Adrenal gland (tissue), 5 donors: ENCODE measurements at regions not wholly inside any gene's neighbourhood (a gene's known extent, or its start where the extent isn't known, plus 50 kb on each side); places are given as distances from the start of the nearest gene placed in this dataset.

Source experiments
- POLR2A ChIP-seq, 2 donors: fragments of 450-650 bp; IDR thresholded peaks; one replicate each; pipeline ENCODE4 v1.6.1; 2017; ENCODE audit warnings: antibody characterized with exemption in 2 of 2, mild to moderate bottlenecking in 2 of 2, moderate library complexity in 1 of 2
- TF ChIP-seq, protein P1 (sequence below), 6 experiments: fragments of 450-650 bp in 4 of 6; fragments of 200-600 bp in 2 of 6; sonication (generic) in 1 of 6; IDR thresholded peaks; 1 replicate in 5 of 6; 2 replicates in 1 of 6; pipeline versions ENCODE4 v1.5.1 to v1.8.0; 2016 to 2021; ENCODE audit warnings: antibody characterized with exemption in 6 of 6, mild to moderate bottlenecking in 2 of 6, moderate library complexity in 1 of 6
- donor health status: DM: no; HTN: no; CAD: no.

DNA sequence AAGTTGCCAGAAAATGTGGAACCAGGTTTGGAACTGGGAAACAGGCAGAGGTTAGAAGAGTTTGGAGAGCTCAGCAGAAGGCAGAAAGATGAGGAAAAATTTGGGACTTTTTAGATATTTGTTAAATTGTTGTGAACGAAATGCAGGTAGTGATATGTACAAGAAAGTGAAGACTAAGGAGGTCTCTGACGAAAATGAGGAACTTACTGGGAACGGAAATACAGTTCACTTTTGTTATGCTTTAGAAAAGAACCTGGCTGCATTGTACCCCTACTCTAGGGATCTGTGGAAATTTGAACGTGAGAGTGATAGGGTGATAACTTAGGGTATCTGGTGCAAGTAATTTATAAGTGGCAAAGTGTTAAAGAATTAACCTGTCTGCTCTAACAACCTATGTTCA lies 632.4 kb downstream of the SLITRK5 start:
- TF ChIP-seq, protein P1, sequence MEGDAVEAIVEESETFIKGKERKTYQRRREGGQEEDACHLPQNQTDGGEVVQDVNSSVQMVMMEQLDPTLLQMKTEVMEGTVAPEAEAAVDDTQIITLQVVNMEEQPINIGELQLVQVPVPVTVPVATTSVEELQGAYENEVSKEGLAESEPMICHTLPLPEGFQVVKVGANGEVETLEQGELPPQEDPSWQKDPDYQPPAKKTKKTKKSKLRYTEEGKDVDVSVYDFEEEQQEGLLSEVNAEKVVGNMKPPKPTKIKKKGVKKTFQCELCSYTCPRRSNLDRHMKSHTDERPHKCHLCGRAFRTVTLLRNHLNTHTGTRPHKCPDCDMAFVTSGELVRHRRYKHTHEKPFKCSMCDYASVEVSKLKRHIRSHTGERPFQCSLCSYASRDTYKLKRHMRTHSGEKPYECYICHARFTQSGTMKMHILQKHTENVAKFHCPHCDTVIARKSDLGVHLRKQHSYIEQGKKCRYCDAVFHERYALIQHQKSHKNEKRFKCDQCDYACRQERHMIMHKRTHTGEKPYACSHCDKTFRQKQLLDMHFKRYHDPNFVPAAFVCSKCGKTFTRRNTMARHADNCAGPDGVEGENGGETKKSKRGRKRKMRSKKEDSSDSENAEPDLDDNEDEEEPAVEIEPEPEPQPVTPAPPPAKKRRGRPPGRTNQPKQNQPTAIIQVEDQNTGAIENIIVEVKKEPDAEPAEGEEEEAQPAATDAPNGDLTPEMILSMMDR (IDR thresholded peaks at IDR 0.05): no peak
- TF ChIP-seq POLR2A (IDR thresholded peaks at IDR 0.05): no peak
